Neutrophil (primary cell): ENCODE measurements at regions not wholly inside any gene's neighbourhood (a gene's known extent, or its start where the extent isn't known, plus 50 kb on each side); places are given as distances from the start of the nearest gene placed in this dataset.

Experiments used
- H3K27ac ChIP-seq: fragments of 200-600 bp; sonication (generic); 2 replicates; pipeline ENCODE4 v1.5.1; 2016; ENCODE audit warnings: mild to moderate bottlenecking, moderate library complexity
- H3K27me3 ChIP-seq: fragments of 200-600 bp; sonication (generic); 2 replicates; pipeline ENCODE4 v1.6.0; 2016; ENCODE audit warnings: mild to moderate bottlenecking
- H3K36me3 ChIP-seq: fragments of 200-600 bp; sonication (generic); 2 replicates; pipeline ENCODE4 v1.5.1; 2017
- H3K4me1 ChIP-seq, 2 experiments: fragments of 200-600 bp in 1 of 2; sonication (generic) in 1 of 2; 1 replicate in 1 of 2; 2 replicates in 1 of 2; pipeline versions ENCODE4 v1.5.1 to v1.6.1; 2013 to 2016; ENCODE audit warnings: low read depth in 1 of 2, low read length in 1 of 2, mild to moderate bottlenecking in 1 of 2, moderate library complexity in 1 of 2; ENCODE audit not compliant: control insufficient read depth in 1 of 2, insufficient read depth in 1 of 2
- H3K4me3 ChIP-seq, 2 experiments: fragments of 200-600 bp in 1 of 2; sonication (generic) in 1 of 2; 1 replicate in 1 of 2; 2 replicates in 1 of 2; pipeline ENCODE4 v1.5.1; 2013 to 2016; ENCODE audit warnings: low read depth in 1 of 2, low read length in 1 of 2, mild to moderate bottlenecking in 1 of 2, moderate library complexity in 1 of 2
- H3K9me3 ChIP-seq: fragments of 200-600 bp; sonication (generic); 2 replicates; pipeline ENCODE4 v1.5.1; 2016
- CTCF ChIP-seq: fragments of 200-600 bp; sonication (generic); IDR thresholded peaks from 2 replicates; pipeline ENCODE4 v1.5.1; 2016; ENCODE audit warnings: antibody characterized with exemption

GRCh38 chr3:124570232-124570631 is 160.0 kb upstream of the UMPS start:
- no peaks in the 10 kb centered on the region for H3K27me3 ChIP-seq
- no peak overlapping the region for H3K27ac ChIP-seq
- H3K36me3 ChIP-seq, result no peaks in the 10 kb centered on the region
- no peak for TF ChIP-seq CTCF
- H3K4me3 ChIP-seq, result no peak overlapping the region
- H3K9me3 ChIP-seq, result no peaks in the 10 kb centered on the region
- H3K4me1 ChIP-seq, result no peaks in the 10 kb centered on the region

DNA sequence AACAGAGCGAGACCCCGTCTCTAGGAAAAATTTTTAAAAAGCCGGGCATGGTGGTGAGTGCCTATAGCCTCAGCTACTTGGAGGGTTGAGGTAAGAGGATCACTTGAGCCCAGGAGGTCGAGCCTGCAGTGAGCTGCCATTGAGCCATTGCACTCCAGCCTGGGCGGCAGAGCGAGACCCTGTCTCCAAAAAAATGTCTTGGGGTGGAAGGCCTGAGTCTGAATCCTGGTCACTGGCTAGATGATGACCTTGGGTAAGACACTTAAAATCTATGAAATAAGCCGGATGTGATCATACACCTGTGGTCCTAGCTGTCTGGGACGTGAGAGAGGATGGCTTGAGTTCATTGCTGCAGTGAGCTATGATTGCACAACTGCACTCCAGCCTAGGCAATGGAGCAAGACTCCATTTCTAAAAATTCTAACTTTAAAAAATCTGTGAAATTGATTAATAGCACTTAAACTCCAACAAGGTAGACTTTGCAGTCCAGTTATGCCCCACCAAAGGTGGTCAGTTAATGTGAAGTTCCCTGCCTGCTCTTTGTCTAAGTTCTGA is 157.3 kb upstream of the UMPS start:
- no peak for TF ChIP-seq CTCF
- no peaks in the 10 kb centered on the region for H3K36me3 ChIP-seq
- no peaks in the 10 kb centered on the region for H3K9me3 ChIP-seq
- H3K4me3 ChIP-seq, result no peak overlapping the region
- no peaks in the 10 kb centered on the region for H3K4me1 ChIP-seq
- no peak overlapping the region for H3K27ac ChIP-seq
- H3K27me3 ChIP-seq, result no peaks in the 10 kb centered on the region

GRCh38 chr3:124574012-124574411 is 156.2 kb upstream of the UMPS start:
- no peak overlapping the region for H3K27ac ChIP-seq
- no peaks in the 10 kb centered on the region for H3K9me3 ChIP-seq
- no peak overlapping the region for H3K4me3 ChIP-seq
- TF ChIP-seq CTCF, result no peak
- H3K4me1 ChIP-seq, result no peaks in the 10 kb centered on the region
- H3K36me3 ChIP-seq, result no peaks in the 10 kb centered on the region
- no peaks in the 10 kb centered on the region for H3K27me3 ChIP-seq

DNA sequence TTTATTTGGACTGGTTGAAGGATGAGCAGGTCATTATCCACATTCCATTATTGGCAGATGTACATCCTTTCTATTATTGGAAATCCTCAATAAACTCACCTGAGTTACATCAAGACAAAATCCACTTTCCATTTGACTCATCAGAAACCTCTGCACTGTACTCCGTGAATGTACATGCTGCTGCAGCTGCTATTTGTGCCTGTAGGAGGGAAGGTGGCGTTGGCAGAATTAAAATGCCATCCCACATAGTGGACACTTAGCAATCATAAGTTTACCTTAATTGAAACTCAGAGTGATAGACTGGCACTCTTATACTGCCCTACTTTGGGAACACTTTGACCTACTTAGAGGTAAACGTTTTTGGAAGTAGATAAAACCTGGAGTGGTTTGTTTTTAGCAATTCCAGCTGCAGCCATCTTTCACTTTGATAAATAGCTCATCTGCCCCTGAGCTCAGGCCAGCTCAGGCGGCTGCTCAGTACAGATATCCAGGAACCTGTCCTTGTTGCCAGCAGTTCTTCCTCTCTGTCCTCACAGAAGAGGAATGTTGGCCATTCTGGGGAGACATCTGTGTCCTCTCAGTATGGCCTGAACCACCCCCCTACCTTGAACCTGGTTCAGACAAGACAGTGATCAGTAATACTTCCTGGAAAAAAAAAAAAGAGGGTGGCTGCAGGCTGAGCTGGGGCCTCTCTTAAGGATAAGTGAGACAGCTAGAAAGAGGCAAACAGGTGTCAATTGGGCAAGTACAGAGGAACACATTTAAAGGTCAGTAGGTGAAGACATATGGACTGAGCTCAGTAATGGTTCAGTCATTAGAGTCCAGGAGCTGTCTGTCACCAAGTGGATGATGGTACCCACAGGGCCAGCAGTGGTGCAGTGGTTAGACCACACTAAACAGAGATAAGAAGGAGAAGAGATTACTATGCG is 153.4 kb upstream of the UMPS start:
- Histone ChIP-seq H3K9me3 (no peaks in the 10 kb centered on the region), H3K4me1 (no peaks in the 10 kb centered on the region), H3K27ac (no peak overlapping the region), H3K4me3 (no peak overlapping the region), H3K36me3 (no peaks in the 10 kb centered on the region), H3K27me3 (peaks cover 7% of the 10 kb centered on the region)
- TF ChIP-seq CTCF, result no peak

- H3K36me3 ChIP-seq, result no peaks in the 10 kb centered on the region
- H3K9me3 ChIP-seq, result no peaks in the 10 kb centered on the region
- no peak overlapping the region for H3K27ac ChIP-seq
- H3K4me3 ChIP-seq, result no peak overlapping the region
- no peaks in the 10 kb centered on the region for H3K4me1 ChIP-seq
- H3K27me3 ChIP-seq, result peaks cover 15% of the 10 kb centered on the region
- no peak for TF ChIP-seq CTCF
Measured at GRCh38 chr3:124577494-124578167, 152.6 kb upstream of the UMPS start.
